Adipocyte (in vitro differentiated cells): ENCODE measurements at regions not wholly inside any gene's neighbourhood (a gene's known extent, or its start where the extent isn't known, plus 50 kb on each side); places are given as distances from the start of the nearest gene placed in this dataset.

Experiments
- DNase-seq: peaks from one replicate; pipeline ENCODE4 v3.0.0-alpha.2; 2015; ENCODE audit warnings: low read depth
- H3K27me3 ChIP-seq: replicated peaks from 2 replicates; pipeline ENCODE4 v1.7.0; 2013; ENCODE audit warnings: mild to moderate bottlenecking, low read length, moderate library complexity; ENCODE audit not compliant: control insufficient read depth, insufficient read depth
- H3K36me3 ChIP-seq: 2 replicates; pipeline ENCODE4 v1.7.0; 2013; ENCODE audit warnings: low read length, mild to moderate bottlenecking, moderate library complexity; ENCODE audit not compliant: control insufficient read depth, insufficient read depth, severe bottlenecking
- H3K4me1 ChIP-seq: 2 replicates; pipeline ENCODE4 v1.7.0; 2013; ENCODE audit warnings: mild to moderate bottlenecking, low read length, moderate library complexity; ENCODE audit not compliant: control insufficient read depth, insufficient read depth
- H3K4me3 ChIP-seq: 2 replicates; pipeline ENCODE4 v1.7.0; 2013; ENCODE audit warnings: mild to moderate bottlenecking, low read length, moderate library complexity
- H3K9ac ChIP-seq: 2 replicates; pipeline ENCODE4 v1.7.0; 2013; ENCODE audit warnings: mild to moderate bottlenecking, low read length, moderate library complexity
- H3K9me3 ChIP-seq: 2 replicates; pipeline ENCODE4 v1.7.0; 2013; ENCODE audit warnings: mild to moderate bottlenecking, low read length, moderate library complexity; ENCODE audit not compliant: control insufficient read depth

DNA sequence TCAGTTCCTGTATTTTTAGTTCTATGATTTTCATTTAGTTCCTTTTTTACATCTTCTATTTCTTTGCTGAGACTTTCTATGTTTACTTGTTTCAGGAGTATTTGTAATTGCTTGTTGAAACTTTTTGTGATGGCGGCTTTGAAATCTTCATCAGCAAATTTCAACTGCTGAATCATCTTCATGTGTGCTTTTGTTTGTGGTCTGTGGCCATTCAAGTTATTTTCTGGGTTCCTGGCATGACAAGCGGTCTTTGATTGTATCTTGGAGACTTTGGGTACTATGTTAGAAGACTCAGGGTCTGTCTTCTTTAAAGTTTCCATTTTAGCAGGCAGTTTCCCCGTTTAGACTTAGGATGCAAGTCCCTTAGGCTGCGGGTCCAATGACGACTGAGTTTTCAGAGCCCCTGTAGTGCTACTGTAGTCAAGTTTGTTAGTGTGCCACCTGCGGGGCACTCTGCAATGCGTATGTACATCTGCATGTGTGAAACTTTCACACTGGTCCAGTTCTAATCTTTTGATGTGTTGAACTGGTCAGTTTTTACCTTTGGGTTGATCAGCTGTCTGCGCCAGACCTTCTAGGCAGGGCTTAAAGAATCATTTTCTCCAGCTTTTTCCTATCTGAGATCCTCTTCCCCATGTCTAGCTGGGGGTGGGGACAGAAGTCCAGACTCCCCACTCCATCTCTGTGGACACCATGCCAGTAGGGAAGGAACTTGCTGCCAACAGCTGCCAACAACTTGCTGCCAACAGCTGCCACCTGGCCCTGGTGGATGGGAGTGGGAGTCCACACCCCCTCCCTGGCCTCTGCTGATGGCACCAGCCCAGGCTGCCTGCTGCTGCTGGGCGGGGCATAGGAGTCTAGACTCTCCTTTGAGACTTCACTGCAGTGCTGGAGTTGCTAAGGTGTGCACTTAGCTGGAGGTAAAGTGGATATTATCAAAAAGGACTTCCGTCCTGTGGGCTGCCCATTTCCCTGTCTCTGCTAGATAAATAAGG, 190.9 kb downstream of the TJP1 start:
- H3K4me3 ChIP-seq, result no peak overlapping the region
- no peaks in the 10 kb centered on the region for H3K36me3 ChIP-seq
- H3K27me3 ChIP-seq, result peaks cover 20% of the 10 kb centered on the region
- DNase-seq, result no peak
- H3K9ac ChIP-seq, result no peak overlapping the region
- H3K4me1 ChIP-seq, result no peaks in the 10 kb centered on the region
- no peaks in the 10 kb centered on the region for H3K9me3 ChIP-seq

DNA sequence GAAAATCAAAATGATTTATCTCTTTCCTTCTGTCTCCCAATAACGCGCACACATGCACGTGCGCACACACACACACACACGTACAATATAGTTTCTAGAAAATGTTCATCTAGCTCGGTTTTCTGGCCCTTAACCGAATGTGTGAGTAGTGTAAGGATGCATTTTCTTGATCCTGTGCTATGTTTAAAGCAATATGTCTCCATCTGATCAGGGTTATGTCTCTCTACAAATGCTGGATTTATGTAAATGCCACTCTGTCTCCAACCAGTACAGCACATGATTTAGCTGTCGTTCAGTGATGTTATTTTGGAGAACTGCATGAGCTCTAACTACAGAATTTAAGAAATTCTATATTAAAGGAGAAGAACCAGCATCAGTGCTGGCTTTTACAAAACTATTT, 198.0 kb downstream of the TJP1 start:
- peaks cover 10% of the 10 kb centered on the region for H3K27me3 ChIP-seq
- no peaks in the 10 kb centered on the region for H3K36me3 ChIP-seq
- no peak for DNase-seq
- no peak overlapping the region for H3K9ac ChIP-seq
- H3K4me3 ChIP-seq, result no peak overlapping the region
- no peaks in the 10 kb centered on the region for H3K9me3 ChIP-seq
- H3K4me1 ChIP-seq, result no peaks in the 10 kb centered on the region

DNA sequence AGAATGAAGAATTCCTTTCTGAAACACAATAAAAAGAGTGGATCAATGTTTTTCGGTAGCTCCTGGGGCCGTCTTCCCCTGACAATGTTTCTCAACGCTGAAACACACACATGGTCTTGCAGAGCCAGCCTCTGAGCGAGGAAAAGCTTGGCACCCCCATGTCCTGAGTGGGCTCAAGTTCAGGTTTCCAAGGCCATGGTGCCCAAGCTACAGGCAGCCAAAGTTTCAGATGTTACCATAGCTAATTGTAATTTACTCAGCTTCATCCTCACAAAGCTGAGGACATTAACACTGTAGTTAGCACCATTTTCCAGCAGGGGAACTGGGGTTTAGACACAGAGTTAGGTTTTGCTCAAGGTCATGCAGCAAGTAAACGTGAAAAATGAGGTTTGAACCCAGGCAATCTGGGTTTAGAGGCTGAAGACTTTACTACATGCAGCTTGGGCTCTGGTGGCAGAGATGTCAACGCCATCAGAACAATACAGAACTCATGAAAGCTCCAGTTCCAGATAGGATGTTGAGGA, 199.1 kb downstream of the TJP1 start:
- no peak overlapping the region for H3K4me3 ChIP-seq

DNA sequence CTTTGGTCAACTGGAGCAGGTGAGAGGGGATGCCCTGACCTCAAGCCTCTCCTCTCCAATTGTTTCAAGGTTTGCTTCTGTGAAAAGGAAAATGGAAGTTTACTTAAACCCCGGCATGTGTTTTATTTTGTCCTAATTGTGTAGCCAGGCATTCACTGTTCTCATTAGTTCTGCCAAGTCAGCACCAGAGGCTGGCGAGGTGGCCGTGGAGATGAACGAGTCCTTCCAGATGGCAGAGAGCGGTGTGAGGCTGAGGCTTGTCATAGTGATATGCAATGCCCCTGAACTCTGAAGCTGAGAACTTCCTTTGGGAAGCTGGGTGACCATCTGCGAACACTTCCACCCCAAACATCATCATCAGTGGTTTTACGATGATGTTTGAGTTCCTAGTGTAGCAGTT, 199.6 kb downstream of the TJP1 start:
- Histone ChIP-seq H3K9ac (no peak overlapping the region), H3K36me3 (no peaks in the 10 kb centered on the region), H3K4me3 (no peak overlapping the region), H3K27me3 (peaks cover 10% of the 10 kb centered on the region), H3K4me1 (no peaks in the 10 kb centered on the region), H3K9me3 (no peaks in the 10 kb centered on the region)
- DNase-seq, result no peak

More for the DNA sequence above, 199.1 kb downstream of the TJP1 start:
- Histone ChIP-seq H3K4me1 (no peaks in the 10 kb centered on the region), H3K9ac (no peak overlapping the region), H3K36me3 (no peaks in the 10 kb centered on the region), H3K27me3 (peaks cover 10% of the 10 kb centered on the region), H3K9me3 (no peaks in the 10 kb centered on the region)
- no peak for DNase-seq

DNA sequence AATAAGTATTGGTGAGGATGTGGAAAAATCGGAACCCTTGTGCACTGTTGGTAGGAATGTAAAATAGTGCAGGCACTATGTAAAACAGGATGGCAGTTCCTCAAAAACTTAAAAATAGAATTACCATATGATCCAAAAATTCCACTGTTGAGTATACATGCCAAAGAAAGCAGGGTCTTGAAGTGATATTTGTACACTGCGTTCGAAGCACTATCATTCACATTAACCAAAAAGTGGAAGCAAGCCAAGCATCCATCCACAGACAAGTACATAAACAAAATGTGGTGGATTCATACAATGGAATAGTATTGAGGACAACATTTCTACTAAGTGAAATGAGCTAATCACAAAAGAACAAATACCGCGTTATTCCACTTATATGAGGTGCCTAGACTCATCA, 200.7 kb downstream of the TJP1 start:
- no peak for DNase-seq
- Histone ChIP-seq H3K27me3 (peaks cover 10% of the 10 kb centered on the region), H3K9me3 (no peaks in the 10 kb centered on the region), H3K9ac (no peak overlapping the region), H3K4me3 (no peak overlapping the region), H3K36me3 (no peaks in the 10 kb centered on the region), H3K4me1 (no peaks in the 10 kb centered on the region)

DNA sequence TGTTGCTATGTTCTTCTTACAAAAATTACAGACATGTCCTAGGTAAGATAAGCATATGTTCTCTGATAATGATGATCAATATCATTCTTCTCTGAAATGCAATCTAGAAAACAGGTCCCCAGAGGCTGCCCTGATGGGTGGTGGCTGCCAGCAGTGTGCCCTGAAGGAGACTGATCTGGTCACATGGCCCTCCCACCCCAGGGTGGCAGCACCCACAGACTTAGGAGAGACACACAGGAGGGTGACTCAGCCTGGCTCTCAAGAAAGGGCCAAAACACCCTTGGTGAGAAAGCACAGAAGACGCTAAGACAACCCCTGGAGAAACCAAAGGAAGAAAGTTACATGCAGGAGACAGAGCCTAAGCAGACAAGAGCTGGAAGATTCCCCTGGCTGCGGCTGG, 203.7 kb downstream of the TJP1 start:
- H3K4me1 ChIP-seq, result no peaks in the 10 kb centered on the region
- no peak for DNase-seq
- H3K9me3 ChIP-seq, result no peaks in the 10 kb centered on the region
- peaks cover 10% of the 10 kb centered on the region for H3K27me3 ChIP-seq
- H3K4me3 ChIP-seq, result no peak overlapping the region
- no peaks in the 10 kb centered on the region for H3K36me3 ChIP-seq
- no peak overlapping the region for H3K9ac ChIP-seq

DNA sequence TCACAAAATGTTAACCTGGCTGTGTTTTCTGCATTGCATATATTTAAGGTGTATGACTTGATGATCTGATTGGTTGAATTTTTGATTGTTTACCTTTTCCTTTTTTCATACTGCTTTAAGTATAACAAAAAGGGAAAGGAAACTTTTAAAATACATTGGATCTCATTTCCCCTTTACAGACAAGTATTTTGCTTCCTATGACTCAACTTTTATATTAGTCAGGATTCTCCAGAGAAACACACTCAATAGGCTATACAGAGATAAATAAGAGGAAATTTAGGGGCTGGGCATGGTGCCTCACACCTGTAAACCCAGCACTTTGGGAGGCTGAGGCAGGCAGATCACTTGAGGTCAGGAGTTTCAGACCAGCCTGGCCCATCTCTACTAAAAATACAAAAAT, 205.8 kb downstream of the TJP1 start:
- no peak for DNase-seq
- no peaks in the 10 kb centered on the region for H3K36me3 ChIP-seq
- H3K4me3 ChIP-seq, result no peak overlapping the region
- peaks cover 6% of the 10 kb centered on the region for H3K27me3 ChIP-seq
- H3K9me3 ChIP-seq, result no peaks in the 10 kb centered on the region
- peaks cover 8% of the 10 kb centered on the region for H3K4me1 ChIP-seq
- no peak overlapping the region for H3K9ac ChIP-seq

DNA sequence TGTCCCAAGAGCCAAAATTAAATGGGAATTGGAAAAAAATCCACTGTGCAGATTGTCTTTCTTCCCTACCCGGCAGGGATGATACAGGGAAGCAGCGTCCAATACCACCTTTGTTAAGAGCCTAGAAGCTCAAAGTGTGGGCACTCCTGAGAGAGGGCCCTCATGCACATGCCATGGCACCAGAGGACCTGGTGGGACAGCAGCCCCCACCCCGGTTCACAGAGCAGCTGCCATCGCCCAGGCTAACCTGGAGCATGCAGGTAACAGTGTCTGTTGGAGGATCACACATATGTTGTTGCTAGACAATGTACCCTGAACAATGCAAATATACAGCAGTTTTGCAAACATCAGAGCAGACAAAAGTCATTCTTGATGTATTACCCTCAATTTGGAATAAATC, 206.5 kb downstream of the TJP1 start:
- no peaks in the 10 kb centered on the region for H3K36me3 ChIP-seq
- H3K4me3 ChIP-seq, result no peak overlapping the region
- DNase-seq, result no peak
- H3K27me3 ChIP-seq, result peaks cover 6% of the 10 kb centered on the region
- peaks cover 10% of the 10 kb centered on the region for H3K4me1 ChIP-seq
- no peaks in the 10 kb centered on the region for H3K9me3 ChIP-seq
- H3K9ac ChIP-seq, result no peak overlapping the region

DNA sequence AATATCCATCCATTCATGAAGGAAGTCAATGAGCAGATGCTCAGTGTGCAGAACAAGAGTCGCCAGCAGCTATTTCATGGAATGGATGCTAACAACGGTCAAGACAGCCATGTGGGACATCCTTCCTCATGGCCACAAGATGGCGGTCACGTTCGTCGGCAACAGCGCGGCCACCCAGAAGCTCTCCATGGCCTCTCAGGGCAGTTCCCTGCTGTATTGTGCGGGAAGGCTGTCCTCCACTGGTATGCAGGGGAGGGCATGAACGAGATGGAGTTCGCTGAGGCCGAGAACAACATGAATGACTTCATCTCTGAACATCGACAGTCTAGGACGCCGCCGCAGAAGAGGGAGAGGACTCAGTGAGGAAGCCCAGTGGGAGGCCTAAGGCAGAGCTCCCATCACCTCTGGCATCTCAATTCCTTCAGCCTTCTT, 208.3 kb downstream of the TJP1 start:
- no peaks in the 10 kb centered on the region for H3K36me3 ChIP-seq
- H3K27me3 ChIP-seq, result no peaks in the 10 kb centered on the region
- H3K9ac ChIP-seq, result no peak overlapping the region
- H3K4me3 ChIP-seq, result no peak overlapping the region
- peaks cover 10% of the 10 kb centered on the region for H3K4me1 ChIP-seq
- DNase-seq, result no peak
- no peaks in the 10 kb centered on the region for H3K9me3 ChIP-seq

DNA sequence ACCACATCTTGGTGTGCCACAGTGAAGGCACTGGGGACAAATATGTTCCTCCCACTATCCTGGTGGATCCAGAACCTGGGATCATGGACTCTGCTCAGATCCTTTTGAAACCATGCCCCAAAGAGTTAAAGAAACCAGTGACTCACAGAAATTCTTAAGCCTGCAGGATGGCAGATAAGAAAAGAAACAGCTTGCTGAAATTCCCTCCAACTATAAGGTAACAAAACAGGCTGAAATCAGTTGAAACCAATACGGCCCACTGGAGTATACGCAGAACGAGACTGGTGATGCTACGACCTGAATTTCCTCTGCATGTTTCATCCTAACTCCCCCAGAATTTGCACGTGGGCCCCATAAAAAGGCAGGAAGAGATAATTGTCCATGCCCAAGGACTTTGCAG, 209.6 kb downstream of the TJP1 start:
- Histone ChIP-seq H3K9ac (no peak overlapping the region), H3K4me1 (peaks cover 10% of the 10 kb centered on the region), H3K9me3 (no peaks in the 10 kb centered on the region), H3K27me3 (no peaks in the 10 kb centered on the region), H3K4me3 (no peak overlapping the region), H3K36me3 (no peaks in the 10 kb centered on the region)
- DNase-seq, result peak; percentile 37

DNA sequence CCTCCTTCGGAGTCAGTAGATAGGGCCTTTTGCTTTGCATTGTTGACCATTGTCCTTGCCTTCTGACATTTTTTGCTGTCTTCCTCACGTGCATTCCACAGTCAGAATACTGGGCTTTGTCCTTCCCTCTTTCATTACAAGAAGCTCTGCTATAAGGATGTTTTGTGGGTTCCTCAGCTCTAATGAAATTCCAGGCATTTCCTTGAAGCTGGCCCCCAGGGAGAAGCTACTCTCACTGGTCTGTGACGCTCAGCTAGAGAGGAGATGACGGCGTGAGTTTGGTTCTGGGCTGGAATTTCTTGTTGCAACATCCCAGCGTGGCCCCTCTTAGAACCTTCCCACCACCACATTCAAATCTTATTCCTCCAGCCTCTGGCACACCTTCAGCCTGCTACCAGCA, 210.2 kb downstream of the TJP1 start:
- Histone ChIP-seq H3K27me3 (no peaks in the 10 kb centered on the region), H3K9ac (no peak overlapping the region), H3K36me3 (no peaks in the 10 kb centered on the region), H3K9me3 (no peaks in the 10 kb centered on the region), H3K4me3 (no peak overlapping the region), H3K4me1 (peaks cover 10% of the 10 kb centered on the region)
- DNase-seq, result peak; percentile 84
